ENCODE measurements at regions not wholly inside any gene's neighbourhood (a gene's known extent, or its start where the extent isn't known, plus 50 kb on each side); places are given as distances from the start of the nearest gene placed in this dataset.
"Not testable (repeated sequence)": the region's sequence is repeated elsewhere in the genome, so short reads cannot be mapped to it uniquely, and the experiment has no call there.

DNA sequence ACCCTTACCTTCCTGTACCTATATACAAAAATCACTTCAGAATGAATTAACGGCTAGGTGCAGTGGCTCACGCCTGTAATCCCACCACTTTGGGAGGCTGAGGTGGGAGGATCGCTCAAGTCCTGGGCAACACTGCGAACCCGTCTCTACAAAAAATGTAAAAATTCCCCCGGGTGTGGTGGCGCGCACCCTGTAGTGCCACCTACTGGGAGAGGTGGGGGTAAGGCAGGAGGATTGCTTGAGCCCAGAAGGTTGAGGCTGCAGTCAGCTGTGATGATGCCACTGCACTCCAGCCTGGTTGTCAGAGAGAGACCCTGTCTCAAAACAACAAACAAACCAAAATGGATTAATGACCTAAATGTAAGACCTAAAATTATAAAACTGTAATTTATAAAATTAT, 307.6 kb downstream of the SPATA31A1 start:
- TF ChIP-seq, protein P1, sequence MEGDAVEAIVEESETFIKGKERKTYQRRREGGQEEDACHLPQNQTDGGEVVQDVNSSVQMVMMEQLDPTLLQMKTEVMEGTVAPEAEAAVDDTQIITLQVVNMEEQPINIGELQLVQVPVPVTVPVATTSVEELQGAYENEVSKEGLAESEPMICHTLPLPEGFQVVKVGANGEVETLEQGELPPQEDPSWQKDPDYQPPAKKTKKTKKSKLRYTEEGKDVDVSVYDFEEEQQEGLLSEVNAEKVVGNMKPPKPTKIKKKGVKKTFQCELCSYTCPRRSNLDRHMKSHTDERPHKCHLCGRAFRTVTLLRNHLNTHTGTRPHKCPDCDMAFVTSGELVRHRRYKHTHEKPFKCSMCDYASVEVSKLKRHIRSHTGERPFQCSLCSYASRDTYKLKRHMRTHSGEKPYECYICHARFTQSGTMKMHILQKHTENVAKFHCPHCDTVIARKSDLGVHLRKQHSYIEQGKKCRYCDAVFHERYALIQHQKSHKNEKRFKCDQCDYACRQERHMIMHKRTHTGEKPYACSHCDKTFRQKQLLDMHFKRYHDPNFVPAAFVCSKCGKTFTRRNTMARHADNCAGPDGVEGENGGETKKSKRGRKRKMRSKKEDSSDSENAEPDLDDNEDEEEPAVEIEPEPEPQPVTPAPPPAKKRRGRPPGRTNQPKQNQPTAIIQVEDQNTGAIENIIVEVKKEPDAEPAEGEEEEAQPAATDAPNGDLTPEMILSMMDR (IDR thresholded peaks at IDR 0.05; ENCODE audit: insufficient read depth, low read depth, low read length): not testable (repeated sequence)
- not testable (repeated sequence) for TF ChIP-seq EZH2 (IDR thresholded peaks at IDR 0.05; ENCODE audit: insufficient read depth, low read length)

Data from astrocyte (in vitro differentiated cells and primary cell).